Neural progenitor cell (in vitro differentiated cells): ENCODE measurements at regions not wholly inside any gene's neighbourhood (a gene's known extent, or its start where the extent isn't known, plus 50 kb on each side); places are given as distances from the start of the nearest gene placed in this dataset.

Experiments used
- DNase-seq: peaks from one replicate; pipeline ENCODE4 v3.0.0-alpha.2; 2016; ENCODE audit warnings: low spot score
- H2AFZ ChIP-seq: fragments of 200-600 bp; sonication (generic); replicated peaks from 2 replicates; pipeline ENCODE4 v1.6.1; 2016; ENCODE audit warnings: antibody characterized with exemption
- H3F3A ChIP-seq: fragments of 200-600 bp; sonication (generic); 2 replicates; pipeline ENCODE4 v1.6.1; 2016; ENCODE audit warnings: antibody characterized with exemption, low read depth
- H3K27ac ChIP-seq: fragments of 200-600 bp; sonication (generic); 2 replicates; pipeline ENCODE4 v1.5.1; 2016; ENCODE audit warnings: mild to moderate bottlenecking
- H3K27me3 ChIP-seq: fragments of 200-600 bp; sonication (generic); 2 replicates; pipeline ENCODE4 v1.6.1; 2016; ENCODE audit warnings: mild to moderate bottlenecking, moderate library complexity
- H3K36me3 ChIP-seq: fragments of 200-600 bp; sonication (generic); 2 replicates; pipeline ENCODE4 v1.5.1; 2016
- H3K4me1 ChIP-seq: fragments of 200-600 bp; sonication (generic); 2 replicates; pipeline ENCODE4 v1.6.1; 2016; ENCODE audit warnings: mixed run types
- H3K4me2 ChIP-seq: fragments of 200-600 bp; sonication (generic); 2 replicates; pipeline ENCODE4 v1.6.1; 2016
- H3K4me3 ChIP-seq: fragments of 200-600 bp; sonication (generic); 2 replicates; pipeline ENCODE4 v1.5.1; 2016
- H3K79me2 ChIP-seq: fragments of 200-600 bp; sonication (generic); 2 replicates; pipeline ENCODE4 v1.6.1; 2016; ENCODE audit warnings: low read depth
- H3K9ac ChIP-seq: fragments of 200-600 bp; sonication (generic); 2 replicates; pipeline ENCODE4 v1.6.1; 2016
- H3K9me3 ChIP-seq: fragments of 200-600 bp; sonication (generic); 2 replicates; pipeline ENCODE4 v1.5.1; 2016; ENCODE audit warnings: low read depth
- H4K20me1 ChIP-seq: fragments of 200-600 bp; sonication (generic); 2 replicates; pipeline ENCODE4 v1.6.1; 2016; ENCODE audit warnings: low read depth
- H3K27ac Mint-ChIP-seq: 3 replicates; pipeline ENCODE4 v1.8.0; 2021; ENCODE audit warnings: mixed read lengths
- H3K27me3 Mint-ChIP-seq: 2 replicates; pipeline ENCODE4 v1.8.0; 2022; ENCODE audit warnings: low read depth, mild to moderate bottlenecking, inconsistent platforms, moderate library complexity, mixed read lengths; ENCODE audit not compliant: insufficient read depth
- H3K36me3 Mint-ChIP-seq: 3 replicates; pipeline ENCODE4 v1.8.0; 2021; ENCODE audit warnings: mixed read lengths
- H3K4me1 Mint-ChIP-seq: 3 replicates; pipeline ENCODE4 v1.8.0; 2021; ENCODE audit warnings: mixed read lengths
- H3K4me3 Mint-ChIP-seq: 3 replicates; pipeline ENCODE4 v1.8.0; 2021; ENCODE audit warnings: mild to moderate bottlenecking, moderate library complexity, mixed read lengths
- H3K9me3 Mint-ChIP-seq: 3 replicates; pipeline ENCODE4 v1.8.0; 2020; ENCODE audit warnings: mixed read lengths
- EZH2 ChIP-seq: fragments of 200-600 bp; sonication (generic); IDR thresholded peaks from 2 replicates; pipeline ENCODE4 v1.6.1; 2017; ENCODE audit warnings: antibody characterized with exemption, mild to moderate bottlenecking, moderate library complexity
- EZH2phosphoT487 ChIP-seq: fragments of 200-600 bp; sonication (generic); IDR thresholded peaks from 2 replicates; pipeline ENCODE4 v1.6.1; 2017; ENCODE audit warnings: antibody characterized with exemption
- TF ChIP-seq, protein P1 (sequence below): fragments of 200-600 bp; sonication (generic); IDR thresholded peaks from 2 replicates; pipeline ENCODE4 v1.5.1; 2017; ENCODE audit warnings: antibody characterized with exemption, mild to moderate bottlenecking

DNA sequence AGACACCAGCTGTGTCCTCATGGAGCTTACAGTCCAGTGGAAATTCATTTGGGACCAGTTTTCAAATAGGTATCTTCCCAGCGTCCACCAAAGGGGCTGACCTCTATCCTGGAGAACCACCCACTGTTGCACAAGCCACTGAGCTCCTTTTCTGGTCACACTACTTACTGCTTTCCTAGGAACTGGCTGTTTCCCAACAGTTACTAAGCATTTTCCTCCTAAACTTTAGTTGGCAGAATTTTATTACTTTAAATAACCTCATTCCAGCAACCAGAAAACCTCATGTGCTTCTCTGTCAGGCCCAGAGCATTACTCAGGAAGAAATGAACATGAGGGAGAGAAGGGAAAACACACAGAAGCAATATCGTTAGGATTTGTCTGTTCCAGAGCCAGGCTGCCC lies 183.1 kb downstream of the GPAM start:
- Histone ChIP-seq H3K79me2 (no peaks in the 10 kb centered on the region), H3K9me3 (no peaks in the 10 kb centered on the region), H2AFZ (no peak overlapping the region), H3F3A (peaks cover 12% of the 10 kb centered on the region), H3K4me2 (no peak overlapping the region), H4K20me1 (no peaks in the 10 kb centered on the region), H3K27ac (no peak overlapping the region), H3K9ac (no peak overlapping the region), H3K4me3 (no peak overlapping the region), H3K4me1 (peaks cover 14% of the 10 kb centered on the region), H3K27me3 (no peaks in the 10 kb centered on the region), H3K36me3 (no peaks in the 10 kb centered on the region)
- Mint-ChIP-seq H3K4me1 (peaks cover 16% of the 10 kb centered on the region), H3K4me3 (no peak overlapping the region), H3K9me3 (peaks cover under 1% of the 10 kb centered on the region), H3K27ac (no peak overlapping the region), H3K36me3 (no peaks in the 10 kb centered on the region), H3K27me3 (peaks cover 3% of the 10 kb centered on the region)
- no peak for DNase-seq
- TF ChIP-seq EZH2phosphoT487 (no peak), EZH2 (no peak)
- TF ChIP-seq, protein P1, sequence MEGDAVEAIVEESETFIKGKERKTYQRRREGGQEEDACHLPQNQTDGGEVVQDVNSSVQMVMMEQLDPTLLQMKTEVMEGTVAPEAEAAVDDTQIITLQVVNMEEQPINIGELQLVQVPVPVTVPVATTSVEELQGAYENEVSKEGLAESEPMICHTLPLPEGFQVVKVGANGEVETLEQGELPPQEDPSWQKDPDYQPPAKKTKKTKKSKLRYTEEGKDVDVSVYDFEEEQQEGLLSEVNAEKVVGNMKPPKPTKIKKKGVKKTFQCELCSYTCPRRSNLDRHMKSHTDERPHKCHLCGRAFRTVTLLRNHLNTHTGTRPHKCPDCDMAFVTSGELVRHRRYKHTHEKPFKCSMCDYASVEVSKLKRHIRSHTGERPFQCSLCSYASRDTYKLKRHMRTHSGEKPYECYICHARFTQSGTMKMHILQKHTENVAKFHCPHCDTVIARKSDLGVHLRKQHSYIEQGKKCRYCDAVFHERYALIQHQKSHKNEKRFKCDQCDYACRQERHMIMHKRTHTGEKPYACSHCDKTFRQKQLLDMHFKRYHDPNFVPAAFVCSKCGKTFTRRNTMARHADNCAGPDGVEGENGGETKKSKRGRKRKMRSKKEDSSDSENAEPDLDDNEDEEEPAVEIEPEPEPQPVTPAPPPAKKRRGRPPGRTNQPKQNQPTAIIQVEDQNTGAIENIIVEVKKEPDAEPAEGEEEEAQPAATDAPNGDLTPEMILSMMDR: no peak

DNA sequence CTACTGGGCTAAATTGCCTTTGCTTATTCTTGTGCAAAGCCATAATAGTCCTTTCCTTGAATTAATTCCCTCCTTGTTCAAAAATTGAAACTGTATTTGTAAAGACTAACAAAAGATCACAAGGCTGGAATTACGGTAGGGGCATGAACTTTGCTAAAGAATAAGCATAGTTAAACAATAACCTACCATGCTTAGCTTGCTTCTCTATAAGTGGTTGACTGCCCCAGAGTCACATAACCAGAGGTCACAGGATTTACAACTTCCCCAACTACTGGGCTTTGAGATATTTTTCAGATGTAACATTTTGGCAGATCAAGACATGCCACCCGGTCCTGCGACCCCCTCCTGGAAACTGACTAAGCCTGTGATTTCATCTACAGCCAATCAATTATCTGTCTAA lies 181.4 kb downstream of the GPAM start:
- H3K4me3 Mint-ChIP-seq: no peak overlapping the region
- H3K4me3 ChIP-seq: no peak overlapping the region
- no peaks in the 10 kb centered on the region for H3K36me3 ChIP-seq
- no peak overlapping the region for H3K4me2 ChIP-seq
- H3K9ac ChIP-seq: no peak overlapping the region
- H2AFZ ChIP-seq: no peak overlapping the region
- no peak overlapping the region for H3K27ac Mint-ChIP-seq
- no peaks in the 10 kb centered on the region for H4K20me1 ChIP-seq
- no peak for TF ChIP-seq EZH2
- TF ChIP-seq, protein P1: no peak
- TF ChIP-seq EZH2phosphoT487: no peak
- peaks cover 3% of the 10 kb centered on the region for H3K27me3 Mint-ChIP-seq
- no peak overlapping the region for H3K27ac ChIP-seq
- H3K36me3 Mint-ChIP-seq: no peaks in the 10 kb centered on the region
- peaks cover 16% of the 10 kb centered on the region for H3K4me1 Mint-ChIP-seq
- H3K9me3 Mint-ChIP-seq: no peaks in the 10 kb centered on the region
- H3K27me3 ChIP-seq: no peaks in the 10 kb centered on the region
- peaks cover 14% of the 10 kb centered on the region for H3K4me1 ChIP-seq
- no peaks in the 10 kb centered on the region for H3K9me3 ChIP-seq
- H3F3A ChIP-seq: peaks cover 12% of the 10 kb centered on the region
- DNase-seq: no peak
- no peaks in the 10 kb centered on the region for H3K79me2 ChIP-seq

DNA sequence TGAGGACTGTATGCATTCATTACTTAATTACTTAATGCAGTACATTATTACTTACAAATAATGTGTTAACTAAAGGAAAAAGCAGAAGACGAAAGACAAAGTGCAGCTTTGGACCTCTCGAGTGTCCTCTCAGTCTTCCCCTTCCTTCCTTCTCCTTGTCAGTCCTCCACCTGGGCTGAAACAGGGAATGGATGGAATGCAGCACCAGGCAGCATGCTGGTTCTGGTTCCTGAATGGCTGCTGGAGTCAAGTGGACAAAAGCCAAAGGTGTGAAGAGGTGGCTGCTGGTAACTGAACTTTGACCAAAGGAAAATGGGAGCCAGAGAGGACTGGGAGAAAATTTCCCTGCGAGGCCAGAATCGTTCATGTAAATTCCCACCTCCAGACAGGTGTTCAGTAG lies 179.5 kb downstream of the GPAM start:
- no peak for DNase-seq
- peaks cover 3% of the 10 kb centered on the region for H3K27me3 Mint-ChIP-seq

More for the DNA sequence above, 179.5 kb downstream of the GPAM start:
- Histone ChIP-seq H3K9ac (no peak overlapping the region), H3K4me3 (no peak overlapping the region), H2AFZ (no peak overlapping the region), H3K4me1 (peaks cover 8% of the 10 kb centered on the region), H3K9me3 (no peaks in the 10 kb centered on the region), H3K36me3 (no peaks in the 10 kb centered on the region), H3K4me2 (no peak overlapping the region), H4K20me1 (no peaks in the 10 kb centered on the region), H3F3A (peaks cover 7% of the 10 kb centered on the region), H3K79me2 (no peaks in the 10 kb centered on the region), H3K27ac (no peak overlapping the region), H3K27me3 (no peaks in the 10 kb centered on the region)
- TF ChIP-seq EZH2: no peak
- TF ChIP-seq, protein P1: no peak
- no peak for TF ChIP-seq EZH2phosphoT487
- Mint-ChIP-seq H3K4me3 (no peak overlapping the region), H3K4me1 (peaks cover 12% of the 10 kb centered on the region), H3K36me3 (no peaks in the 10 kb centered on the region), H3K27ac (no peak overlapping the region), H3K9me3 (no peaks in the 10 kb centered on the region)
